ENCODE measurements at regions not wholly inside any gene's neighbourhood (a gene's known extent, or its start where the extent isn't known, plus 50 kb on each side); places are given as distances from the start of the nearest gene placed in this dataset.

GRCh38 chr2:122183890-122184289 is 428.4 kb downstream of the TSN start:
- DNase-seq, result no peak

GRCh38 chr2:122186761-122187222 is 431.3 kb downstream of the TSN start:
- DNase-seq, result no peak

DNA sequence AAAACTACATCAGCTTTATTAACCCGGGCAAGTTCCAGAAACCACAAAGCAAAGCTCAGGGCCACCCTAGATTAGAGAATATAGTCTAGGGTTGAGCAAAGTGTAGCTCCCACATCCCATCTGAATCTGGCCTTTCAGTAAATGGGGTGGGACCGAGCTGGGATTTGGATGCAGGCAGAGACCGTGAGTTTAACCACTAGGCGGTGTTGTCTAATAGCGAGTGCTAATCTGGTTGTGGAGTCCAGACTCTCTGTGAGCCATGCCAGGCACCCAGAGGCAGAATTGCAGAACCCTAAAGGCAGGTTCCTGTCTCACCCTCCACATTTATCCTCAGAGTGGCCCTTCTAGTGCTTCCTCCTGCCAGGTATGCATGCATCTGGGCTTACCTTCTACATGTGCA is 435.9 kb downstream of the TSN start:
- DNase-seq, result no peak

DNA sequence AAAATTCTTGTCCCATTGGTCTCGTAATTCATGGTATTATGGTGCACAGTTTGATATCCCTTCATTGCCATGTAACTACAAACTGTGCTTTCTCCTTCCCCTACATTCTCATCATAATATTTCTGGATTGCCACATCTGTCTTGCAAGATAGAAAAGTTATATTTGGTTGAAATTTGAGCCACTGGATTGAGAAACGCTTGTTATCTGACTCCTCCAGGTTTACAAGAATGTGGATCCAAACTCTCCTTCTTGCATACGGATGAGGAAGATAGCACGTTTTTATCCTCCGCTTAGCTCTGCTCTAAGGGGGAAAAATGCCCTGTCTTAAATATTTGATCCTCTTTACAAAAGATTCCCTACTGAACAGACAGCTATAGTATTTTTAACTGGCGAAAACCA is 438.2 kb downstream of the TSN start:
- no peak for DNase-seq

- DNase-seq, result no peak
Observed at GRCh38 chr2:122194546-122194945, 439.1 kb downstream of the TSN start.

DNA sequence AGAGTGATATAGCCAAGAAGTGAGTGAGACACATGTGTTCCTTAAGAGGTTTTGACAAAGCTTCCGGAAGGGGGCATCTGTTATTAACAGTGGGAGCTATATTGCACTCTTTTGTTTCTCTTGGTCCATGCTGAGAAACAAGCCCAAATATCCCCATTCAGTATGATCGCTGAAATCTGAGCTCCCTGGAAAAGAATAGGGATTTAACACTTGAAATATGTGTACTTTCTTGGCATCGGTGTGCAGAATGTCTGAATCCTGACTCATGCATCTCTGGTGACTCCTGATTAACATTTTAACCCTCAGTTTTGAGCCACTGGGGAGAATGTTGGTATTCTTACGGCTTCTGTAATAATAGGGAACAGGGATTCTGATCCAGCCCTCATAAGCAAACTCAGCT is 448.1 kb downstream of the TSN start:
- DNase-seq, result no peak

- no peak for DNase-seq
Observed at GRCh38 chr2:122205641-122206040, 450.2 kb downstream of the TSN start.

- DNase-seq, result no peak
Observed at GRCh38 chr2:122206101-122206500, 450.6 kb downstream of the TSN start.

- no peak for DNase-seq
Observed at GRCh38 chr2:122209377-122209776, 453.9 kb downstream of the TSN start.

DNA sequence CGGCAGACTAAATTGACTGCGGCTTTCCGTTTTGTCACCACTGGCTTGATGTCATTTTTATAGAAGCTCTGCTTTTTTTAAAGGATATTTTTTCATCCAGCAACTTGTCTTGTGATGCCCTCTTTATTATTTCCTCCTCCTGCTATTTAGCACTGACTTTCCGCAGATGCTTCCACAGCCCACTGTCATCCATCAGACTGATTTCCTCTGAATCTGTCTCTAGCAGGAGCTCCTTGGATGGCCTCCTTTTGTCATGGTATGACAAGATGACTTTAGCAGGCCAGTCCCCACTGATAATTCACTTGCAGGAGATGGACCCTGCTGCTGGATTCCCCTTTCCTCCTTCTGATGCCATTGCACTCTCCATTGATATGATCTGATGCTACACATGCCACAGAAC is 454.6 kb downstream of the TSN start:
- no peak for DNase-seq

DNA sequence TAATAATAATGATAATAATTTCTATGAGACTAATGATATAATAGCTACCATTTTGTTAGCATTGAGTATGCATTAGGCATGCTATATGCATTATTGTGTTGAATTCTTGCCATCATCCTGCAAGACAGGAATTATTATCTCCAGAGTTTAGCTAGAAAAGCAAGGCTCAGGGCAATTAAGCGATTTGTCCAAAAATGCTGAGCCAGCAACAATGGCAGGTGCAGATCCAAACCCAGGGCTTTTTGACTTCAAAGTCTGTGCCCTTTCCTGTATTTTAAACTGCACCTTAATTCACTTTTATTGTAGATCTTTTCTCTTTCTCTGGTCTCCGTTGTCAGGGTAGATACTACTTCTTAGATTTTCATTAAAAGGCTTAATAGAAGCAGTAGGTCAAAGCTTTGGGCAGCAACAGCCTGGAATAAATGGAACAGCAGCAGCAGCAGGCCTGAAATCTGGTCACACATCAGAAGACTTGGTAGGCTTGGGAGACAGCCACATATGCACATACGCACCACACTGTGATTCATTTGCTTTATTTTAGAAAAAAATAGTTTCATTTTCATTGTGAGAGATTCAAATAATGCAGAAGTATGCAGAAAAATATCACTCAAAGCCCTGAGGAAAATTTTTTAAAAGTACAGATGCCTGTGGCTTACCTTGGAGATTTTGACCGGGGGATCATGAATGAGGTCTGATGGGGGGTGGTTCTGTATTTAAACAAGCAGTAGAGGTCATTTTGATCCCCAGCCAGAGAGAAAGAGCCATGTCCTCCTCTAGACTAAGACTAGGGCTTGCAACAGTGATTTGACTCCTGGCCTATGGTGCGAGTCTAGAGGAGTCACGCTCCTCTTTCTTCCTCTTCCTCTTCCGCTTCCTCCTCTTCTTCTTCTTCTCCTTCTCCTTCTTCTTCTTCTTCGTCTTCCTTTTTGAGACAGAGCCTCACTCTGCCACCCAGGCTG is 455.7 kb downstream of the TSN start:
- no peak for DNase-seq

- no peak for DNase-seq
Observed at GRCh38 chr2:122213312-122213711, 457.9 kb downstream of the TSN start.

DNA sequence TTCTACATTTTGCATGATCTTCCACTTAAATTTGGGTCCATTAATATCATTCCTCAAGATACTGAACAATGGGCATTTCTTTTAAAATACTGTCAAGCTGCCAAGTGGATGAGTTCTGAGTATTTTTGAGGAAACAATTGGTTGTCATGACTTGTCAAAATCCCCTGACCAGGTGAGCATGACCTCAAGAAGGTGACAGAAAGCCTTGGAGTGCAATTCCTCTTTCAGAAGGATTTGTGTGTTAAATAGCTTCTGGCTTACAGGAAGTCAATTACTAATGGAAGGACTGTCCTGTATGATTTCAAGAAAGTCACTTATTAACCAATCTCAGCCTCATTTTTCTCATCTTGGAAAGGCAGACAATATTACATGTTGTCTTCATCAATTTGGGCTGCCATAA is 460.6 kb downstream of the TSN start:
- no peak for DNase-seq

GRCh38 chr2:122216901-122217300 is 461.4 kb downstream of the TSN start:
- DNase-seq, result no peak

DNA sequence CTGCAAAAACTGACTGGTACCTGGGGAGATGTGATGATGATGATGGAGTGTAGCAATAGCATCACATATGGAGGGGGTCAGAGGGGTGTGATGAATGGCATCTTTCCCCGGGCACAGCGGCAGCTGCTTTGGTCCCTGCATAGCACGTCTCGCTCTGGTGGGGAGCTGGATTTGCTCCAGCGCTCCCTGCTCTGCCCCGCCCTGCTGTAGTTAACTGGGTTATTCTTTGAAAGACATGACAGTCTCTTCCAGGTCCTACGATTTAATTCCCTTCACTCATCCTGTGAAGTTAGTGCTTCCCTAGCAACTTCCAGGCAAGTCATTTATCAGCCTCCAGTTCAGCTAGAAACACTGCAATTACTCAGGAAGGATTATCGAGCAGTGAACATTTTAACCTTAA is 463.1 kb downstream of the TSN start:
- DNase-seq, result no peak

DNA sequence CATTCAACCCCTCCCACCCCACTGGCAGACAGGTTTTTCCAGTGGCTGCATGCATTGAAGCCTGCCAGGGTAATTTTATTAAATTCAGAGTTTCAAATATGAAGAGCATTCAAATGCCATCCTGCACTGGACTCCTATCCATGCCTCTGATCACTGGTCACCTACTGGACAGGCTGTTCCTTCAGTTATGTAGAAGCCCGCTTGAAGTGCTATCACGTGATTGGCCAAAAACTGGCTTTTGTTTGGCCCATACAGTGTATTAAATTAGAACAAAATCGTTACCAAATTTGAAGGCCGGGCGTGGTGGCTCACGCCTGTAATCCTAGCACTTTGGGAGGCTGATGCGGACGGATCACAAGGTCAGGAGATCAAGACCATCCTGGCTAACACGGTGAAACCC is 464.1 kb downstream of the TSN start:
- DNase-seq, result no peak

- DNase-seq, result no peak
Observed at GRCh38 chr2:122221665-122222064, 466.2 kb downstream of the TSN start.

GRCh38 chr2:122231296-122231695 is 475.8 kb downstream of the TSN start:
- no peak for DNase-seq

DNA sequence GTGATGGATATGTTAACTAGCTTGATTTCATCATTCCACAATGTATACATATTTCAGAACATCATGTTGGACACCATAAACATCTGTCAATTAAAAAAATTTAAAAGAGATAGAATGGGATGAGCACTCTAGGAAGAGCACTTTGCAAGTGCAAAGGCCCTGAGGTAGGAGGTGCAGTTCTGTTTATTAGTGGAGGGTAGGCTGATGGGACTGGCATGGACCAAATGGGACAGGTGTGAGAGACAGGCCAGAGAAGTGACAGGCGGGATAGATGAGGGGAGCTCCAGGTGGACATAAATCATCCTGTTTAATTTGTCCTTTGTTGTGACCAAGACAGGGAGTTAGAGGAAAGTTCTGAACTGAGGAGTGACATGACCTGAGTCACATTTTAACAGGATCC is 477.9 kb downstream of the TSN start:
- no peak for DNase-seq

DNA sequence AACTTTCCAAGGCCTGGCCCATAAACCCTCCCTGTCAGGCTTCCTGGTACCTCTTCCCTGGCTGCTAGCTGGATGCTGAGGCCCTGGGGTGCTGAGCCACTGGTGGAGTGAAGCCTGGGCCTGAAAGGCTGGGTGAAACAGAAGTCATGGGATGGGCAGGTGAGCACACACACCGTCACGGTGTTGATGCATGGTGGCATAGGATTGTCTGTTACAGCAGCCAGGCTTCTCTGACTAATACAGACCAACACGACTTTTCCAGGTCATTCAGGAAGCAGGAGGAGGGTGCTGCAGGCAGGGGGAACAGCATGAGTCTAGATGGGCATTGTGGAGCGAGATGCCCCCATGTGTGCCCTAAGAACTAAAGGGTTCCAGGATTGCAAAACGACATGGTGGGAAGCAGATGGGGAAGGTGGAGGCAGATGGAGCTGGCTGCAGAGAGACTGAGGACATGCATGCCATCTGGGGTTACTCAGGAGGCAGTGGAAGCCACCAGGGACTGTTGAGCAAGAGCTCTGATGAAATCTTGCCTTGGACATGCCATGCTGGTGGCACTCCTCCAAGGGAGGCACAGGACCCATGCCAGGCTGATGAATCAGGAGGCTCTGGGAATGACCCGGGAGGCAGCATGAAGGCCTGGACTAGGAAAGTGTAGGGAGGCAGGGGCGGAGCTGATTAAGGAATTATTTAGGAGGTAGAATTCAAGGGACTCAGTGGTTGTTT is 480.9 kb downstream of the TSN start:
- DNase-seq, result no peak

GRCh38 chr2:122236925-122237324 is 481.5 kb downstream of the TSN start:
- DNase-seq, result no peak

- no peak for DNase-seq
Observed at GRCh38 chr2:122237450-122237849, 482.0 kb downstream of the TSN start.

- no peak for DNase-seq
Observed at GRCh38 chr2:122238006-122238559, 482.6 kb downstream of the TSN start.

DNA sequence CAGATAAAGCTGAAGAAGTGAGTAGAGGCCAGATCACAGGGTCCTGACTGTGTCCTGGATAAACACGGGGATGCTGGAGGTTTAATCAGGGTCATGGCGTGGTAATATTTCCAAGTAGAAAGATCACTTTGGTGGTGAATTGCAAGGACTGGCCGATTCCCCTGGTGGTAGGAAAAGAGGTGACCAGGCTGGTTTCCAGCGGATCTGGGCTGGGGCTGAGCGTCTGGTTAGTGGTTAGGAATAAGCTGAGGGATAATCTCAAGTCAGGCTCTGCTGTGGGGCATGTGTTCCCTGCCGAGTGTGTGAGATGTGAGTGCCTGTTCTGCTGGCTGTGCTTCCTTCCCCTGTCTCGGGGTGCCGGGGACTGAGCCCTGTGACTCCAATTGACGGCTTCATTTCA is 484.0 kb downstream of the TSN start:
- no peak for DNase-seq

All from stimulated activated CD4-positive, alpha-beta T cell treated with anti-CD3 and anti-CD28 coated beads, Interleukin-4, amount 100 ng/mL, for 24 hours (primary cell).